ENCODE measurements at regions not wholly inside any gene's neighbourhood (a gene's known extent, or its start where the extent isn't known, plus 50 kb on each side); places are given as distances from the start of the nearest gene placed in this dataset.

GRCh38 chr20:10724449-10725173 is 50.8 kb upstream of the JAG1 start:
- DNase-seq = no peak

GRCh38 chr20:10728873-10729670 is 55.3 kb upstream of the JAG1 start:
- DNase-seq = no peak

- DNase-seq = no peak
Observed at GRCh38 chr20:10729785-10730184, 56.0 kb upstream of the JAG1 start.

GRCh38 chr20:10730629-10731183 is 56.9 kb upstream of the JAG1 start:
- DNase-seq = no peak

- DNase-seq = no peak
Observed at GRCh38 chr20:10731190-10731965, 57.6 kb upstream of the JAG1 start.

GRCh38 chr20:10733122-10733521 is 59.3 kb upstream of the JAG1 start:
- no peak for DNase-seq

- no peak for DNase-seq
Observed at GRCh38 chr20:10735195-10735949, 61.6 kb upstream of the JAG1 start.

GRCh38 chr20:10739134-10739533 is 65.3 kb upstream of the JAG1 start:
- no peak for DNase-seq

GRCh38 chr20:10739566-10739965 is 65.8 kb upstream of the JAG1 start:
- DNase-seq = no peak

GRCh38 chr20:10741060-10741459 is 67.3 kb upstream of the JAG1 start:
- no peak for DNase-seq

- no peak for DNase-seq
Observed at GRCh38 chr20:10745790-10746189, 72.0 kb upstream of the JAG1 start.

GRCh38 chr20:10747019-10747418 is 73.2 kb upstream of the JAG1 start:
- DNase-seq = peak; percentile 29

GRCh38 chr20:10749084-10749483 is 75.3 kb upstream of the JAG1 start:
- DNase-seq = no peak

- no peak for DNase-seq
Observed at GRCh38 chr20:10752206-10752605, 78.4 kb upstream of the JAG1 start.

- DNase-seq = no peak
Observed at GRCh38 chr20:10754824-10755223, 81.0 kb upstream of the JAG1 start.

GRCh38 chr20:10758446-10758845 is 84.6 kb upstream of the JAG1 start:
- no peak for DNase-seq

GRCh38 chr20:10761232-10761631 is 87.4 kb upstream of the JAG1 start:
- DNase-seq = peak; percentile 33

GRCh38 chr20:10761786-10762185 is 88.0 kb upstream of the JAG1 start:
- no peak for DNase-seq

GRCh38 chr20:10762216-10762615 is 88.4 kb upstream of the JAG1 start:
- no peak for DNase-seq

- DNase-seq = no peak
Observed at GRCh38 chr20:10763112-10763511, 89.3 kb upstream of the JAG1 start.

GRCh38 chr20:10769700-10770099 is 95.9 kb upstream of the JAG1 start:
- DNase-seq = no peak

GRCh38 chr20:10770753-10771152 is 97.0 kb upstream of the JAG1 start:
- no peak for DNase-seq

Data from eye (tissue), 1 donor.